ENCODE measurements at regions not wholly inside any gene's neighbourhood (a gene's known extent, or its start where the extent isn't known, plus 50 kb on each side); places are given as distances from the start of the nearest gene placed in this dataset.
"Not testable (repeated sequence)": the region's sequence is repeated elsewhere in the genome, so short reads cannot be mapped to it uniquely, and the experiment has no call there.

GRCh38 chr6:119829499-119829898 is 479.9 kb upstream of the MAN1A1 start:
- not testable (repeated sequence) for TF ChIP-seq ZNF460 (CRISPR knock-in tag; IDR thresholded peaks at IDR 0.05; ENCODE audit: borderline replicate concordance); FOSL2 (CRISPR knock-in tag; IDR thresholded peaks at IDR 0.05); KDM5A (IDR thresholded peaks at IDR 0.05; ENCODE audit: borderline replicate concordance, low read length); ZKSCAN1 (IDR thresholded peaks at IDR 0.05; ENCODE audit: low read length); SMC3 (IDR thresholded peaks at IDR 0.05; ENCODE audit: low read length); CTCF (CRISPR knock-in tag; IDR thresholded peaks at IDR 0.05); POLR2A (IDR thresholded peaks at IDR 0.05; ENCODE audit: insufficient read depth in 1 of 2, low read depth in 2 of 2, low read length in 2 of 2); FOSL1 (CRISPR knock-in tag; IDR thresholded peaks at IDR 0.05; ENCODE audit: borderline replicate concordance); GPN1 (CRISPR knock-in tag; IDR thresholded peaks at IDR 0.05; ENCODE audit: borderline replicate concordance); TGIF2 (CRISPR knock-in tag; IDR thresholded peaks at IDR 0.05); ZNF512 (CRISPR knock-in tag; IDR thresholded peaks at IDR 0.05); NFRKB (IDR thresholded peaks at IDR 0.05); ZFX (CRISPR knock-in tag; IDR thresholded peaks at IDR 0.05; ENCODE audit: low read depth); ZNF33B (CRISPR knock-in tag; IDR thresholded peaks at IDR 0.05)
